GM23338 (cell line): ENCODE measurements at regions not wholly inside any gene's neighbourhood (a gene's known extent, or its start where the extent isn't known, plus 50 kb on each side); places are given as distances from the start of the nearest gene placed in this dataset.
A peak's percentile ranks its signal among the peaks of the same experiment; 100 is the strongest.

Source experiments
- ATAC-seq: fragments of 200-7000 bp; cut with Tn5 transposase; 3 replicates; pipeline ENCODE4 v1.9.1; 2020
- DNase-seq: peaks from one replicate; pipeline ENCODE4 v3.0.0-alpha.2; 2015; ENCODE audit warnings: low spot score
- H2AFZ ChIP-seq: fragments of 200-600 bp; sonication (generic); 2 replicates; pipeline ENCODE4 v1.8.0; 2016; ENCODE audit warnings: antibody characterized with exemption, mild to moderate bottlenecking, moderate library complexity
- H3F3A ChIP-seq: fragments of 200-600 bp; sonication (generic); replicated peaks from 2 replicates; pipeline ENCODE4 v1.8.0; 2017; ENCODE audit warnings: antibody characterized with exemption, mixed run types, low read depth
- H3K27ac ChIP-seq: fragments of 200-600 bp; sonication (generic); 2 replicates; pipeline ENCODE4 v1.6.1; 2016; ENCODE audit warnings: low read depth
- H3K27me3 ChIP-seq: fragments of 200-600 bp; sonication (generic); 2 replicates; pipeline ENCODE4 v1.8.0; 2016; ENCODE audit warnings: mild to moderate bottlenecking, mixed run types, moderate library complexity; ENCODE audit not compliant: insufficient read depth
- H3K36me3 ChIP-seq: fragments of 200-600 bp; sonication (generic); 2 replicates; pipeline ENCODE4 v1.8.0; 2016; ENCODE audit warnings: mild to moderate bottlenecking; ENCODE audit not compliant: insufficient read depth
- H3K4me1 ChIP-seq: fragments of 200-600 bp; sonication (generic); 2 replicates; pipeline ENCODE4 v1.8.0; 2016; ENCODE audit warnings: mild to moderate bottlenecking, moderate library complexity; ENCODE audit not compliant: insufficient read depth
- H3K4me2 ChIP-seq: fragments of 200-600 bp; sonication (generic); 2 replicates; pipeline ENCODE4 v1.7.1; 2017; ENCODE audit warnings: mixed run types
- H3K4me3 ChIP-seq: fragments of 200-600 bp; sonication (generic); 2 replicates; pipeline ENCODE4 v1.6.1; 2016; ENCODE audit warnings: mixed run types
- H3K79me2 ChIP-seq: fragments of 200-600 bp; sonication (generic); replicated peaks from 2 replicates; pipeline ENCODE4 v1.8.0; 2017; ENCODE audit warnings: mild to moderate bottlenecking; ENCODE audit not compliant: insufficient read depth
- H3K9me2 ChIP-seq: fragments of 200-600 bp; sonication (generic); 2 replicates; pipeline ENCODE4 v1.8.0; 2017; ENCODE audit not compliant: insufficient read depth
- H4K20me1 ChIP-seq: fragments of 200-600 bp; sonication (generic); replicated peaks from 2 replicates; pipeline ENCODE4 v1.8.0; 2017; ENCODE audit warnings: mild to moderate bottlenecking; ENCODE audit not compliant: insufficient read depth
- H3K27ac Mint-ChIP-seq: 2 replicates; pipeline ENCODE4 v1.8.0; 2020; ENCODE audit warnings: inconsistent platforms, mild to moderate bottlenecking, moderate library complexity, mixed read lengths
- H3K27me3 Mint-ChIP-seq: 3 replicates; pipeline ENCODE4 v1.8.0; 2022; ENCODE audit warnings: low read depth, mild to moderate bottlenecking, moderate library complexity, mixed read lengths, inconsistent platforms; ENCODE audit not compliant: insufficient read depth, poor library complexity
- H3K36me3 Mint-ChIP-seq: 3 replicates; pipeline ENCODE4 v1.8.0; 2021; ENCODE audit warnings: low read depth, mild to moderate bottlenecking, inconsistent platforms, moderate library complexity, mixed read lengths
- H3K4me1 Mint-ChIP-seq: 3 replicates; pipeline ENCODE4 v1.8.0; 2020; ENCODE audit warnings: mild to moderate bottlenecking, inconsistent platforms, mixed read lengths
- H3K4me3 Mint-ChIP-seq: 3 replicates; pipeline ENCODE4 v1.8.0; 2021; ENCODE audit warnings: moderate library complexity, mild to moderate bottlenecking, inconsistent platforms, mixed read lengths
- H3K9me3 Mint-ChIP-seq: 3 replicates; pipeline ENCODE4 v1.8.0; 2020; ENCODE audit warnings: moderate library complexity, mild to moderate bottlenecking, inconsistent platforms, mixed read lengths
- EZH2 ChIP-seq: fragments of 200-600 bp; sonication (generic); IDR thresholded peaks from one replicate; pipeline ENCODE4 v1.8.0; 2017; ENCODE audit warnings: antibody characterized with exemption, mild to moderate bottlenecking, low read depth; ENCODE audit not compliant: unreplicated experiment
- EZH2phosphoT487 ChIP-seq: fragments of 200-600 bp; sonication (generic); IDR thresholded peaks from one replicate; pipeline ENCODE4 v1.8.1; 2018; ENCODE audit warnings: antibody characterized with exemption; ENCODE audit not compliant: unreplicated experiment
- JUNB ChIP-seq: IDR thresholded peaks from one replicate; pipeline ENCODE4 v1.6.1; 2016; ENCODE audit warnings: antibody characterized with exemption; ENCODE audit not compliant: unreplicated experiment
- NANOG ChIP-seq: IDR thresholded peaks from 2 replicates; pipeline ENCODE4 v1.6.1; 2016; ENCODE audit warnings: antibody characterized with exemption, borderline replicate concordance
- POLR2AphosphoS5 ChIP-seq: IDR thresholded peaks from 2 replicates; pipeline ENCODE4 v1.6.1; 2016; ENCODE audit warnings: antibody characterized with exemption, low read depth
- STAT1 ChIP-seq: IDR thresholded peaks from one replicate; pipeline ENCODE4 v1.6.1; 2016; ENCODE audit warnings: antibody characterized with exemption; ENCODE audit not compliant: unreplicated experiment
- ZNF114 ChIP-seq: fragments of 250-450 bp; sonication (Bioruptor Pico); IDR thresholded peaks from 2 replicates; pipeline ENCODE4 v1.5.0; 2020; ENCODE audit warnings: mild to moderate bottlenecking, moderate library complexity
- ZNF462 ChIP-seq: fragments of 250-450 bp; sonication (Bioruptor Pico); IDR thresholded peaks from 2 replicates; pipeline ENCODE4 v1.5.0; 2020; ENCODE audit warnings: mild to moderate bottlenecking, moderate library complexity

GRCh38 chr11:33618956-33619355 lies 81.7 kb downstream of the C11orf91 start (continued):
- no peak for TF ChIP-seq ZNF462 (CRISPR knock-in tag)
- no peak for TF ChIP-seq JUNB
- no peak for TF ChIP-seq POLR2AphosphoS5
- no peak for TF ChIP-seq STAT1

GRCh38 chr11:33618351-33618710 lies 82.3 kb downstream of the C11orf91 start:
- Histone ChIP-seq H3K27me3 (no peaks in the 10 kb centered on the region), H3K79me2 (no peaks in the 10 kb centered on the region), H3K9me2 (no peaks in the 10 kb centered on the region), H3K27ac (no peak overlapping the region), H3K36me3 (no peaks in the 10 kb centered on the region; the same call in 1 of the 2 replicates), H4K20me1 (no peaks in the 10 kb centered on the region), H3K4me1 (peaks cover 12% of the 10 kb centered on the region; the same call in 1 of the 2 replicates), H3K4me3 (no peak overlapping the region), H2AFZ (peak overlapping the region; percentile 33; the same call in 1 of the 2 replicates), H3F3A (no peaks in the 10 kb centered on the region), H3K4me2 (no peak overlapping the region)
- Mint-ChIP-seq H3K4me3 (no peak overlapping the region), H3K4me1 (peaks cover 13% of the 10 kb centered on the region), H3K27ac (no peak overlapping the region), H3K9me3 (no peaks in the 10 kb centered on the region), H3K27me3 (no peaks in the 10 kb centered on the region), H3K36me3 (no peaks in the 10 kb centered on the region)
- TF ChIP-seq STAT1, result no peak
- no peak for TF ChIP-seq EZH2phosphoT487
- TF ChIP-seq EZH2, result no peak
- TF ChIP-seq NANOG, result no peak
- TF ChIP-seq ZNF114 (CRISPR knock-in tag), result no peak
- ATAC-seq (no peak), DNase-seq (no peak)
